Endothelial cell of umbilical vein (primary cell): ENCODE measurements at regions not wholly inside any gene's neighbourhood (a gene's known extent, or its start where the extent isn't known, plus 50 kb on each side); places are given as distances from the start of the nearest gene placed in this dataset.

Experiments
- BruUV-seq: library from RNA; stranded (reverse); fragments of 400-500 nt; replicated peaks from 2 replicates; lab custom pipeline; 2021; lab: Mats Ljungman, UMichigan
- CTCF ChIA-PET: fragments of 300-600, 350-600 bp; sonication (Branson Sonifier 250); formaldehyde crosslinking; loops from one replicate; lab custom pipeline; 2021; ENCODE audit warnings: antibody characterized with exemption, inconsistent platforms; lab: Charles Lee
- POLR2A ChIA-PET: fragments of 300-600, 350-600 bp; sonication (Branson Sonifier 250); formaldehyde crosslinking; loops from one replicate; lab custom pipeline; 2021; ENCODE audit warnings: antibody characterized with exemption, inconsistent platforms; lab: Charles Lee
- DNase-seq: peaks from one replicate; pipeline ENCODE4 v3.0.0-alpha.2; 2011; ENCODE audit warnings: low read depth, low spot score
- FAIRE-seq: peaks from 2 replicates; lab custom pipeline; 2011; peaks lifted over from hg19 to GRCh38; lab: Jason Lieb, UNC
- H2AFZ ChIP-seq: 2 replicates; pipeline ENCODE4 v1.6.0; 2012; ENCODE audit warnings: low read depth, low read length, control low read depth, inconsistent platforms
- H3K27ac ChIP-seq: 2 replicates; pipeline ENCODE4 v1.5.1; 2011; ENCODE audit warnings: low read depth, mild to moderate bottlenecking, control low read depth, low read length, moderate library complexity; ENCODE audit not compliant: insufficient read depth
- H3K27me3 ChIP-seq, 2 experiments: 2 replicates each; pipeline versions ENCODE4 v1.6.0 to v1.6.1; 2011; ENCODE audit warnings: low read length in 2 of 2, mixed read lengths in 1 of 2; ENCODE audit not compliant: control insufficient read depth in 2 of 2, insufficient read depth in 2 of 2
- H3K36me3 ChIP-seq, 2 experiments: 2 replicates in 1 of 2; 3 replicates in 1 of 2; pipeline ENCODE4 v1.5.1; 2011; ENCODE audit warnings: low read length in 2 of 2, mild to moderate bottlenecking in 1 of 2, moderate library complexity in 1 of 2; ENCODE audit not compliant: control insufficient read depth in 2 of 2, insufficient read depth in 2 of 2; ENCODE audit errors: extremely low read depth in 1 of 2
- H3K4me1 ChIP-seq: 3 replicates; pipeline ENCODE4 v1.5.1; 2011; ENCODE audit warnings: mild to moderate bottlenecking, low read length; ENCODE audit not compliant: control insufficient read depth, insufficient read depth; ENCODE audit errors: extremely low read depth
- H3K4me2 ChIP-seq: 2 replicates; pipeline ENCODE4 v1.6.1; 2011; ENCODE audit warnings: low read length, control low read depth, mixed read lengths; ENCODE audit not compliant: insufficient read depth
- H3K4me3 ChIP-seq, 3 experiments: fragments of 200-600 bp in 1 of 3; sonication (generic), shearing (Covaris generic) in 1 of 3; replicated peaks in 1 of 3; 2 replicates each; pipeline ENCODE4 v1.5.1; 2011 to 2016; ENCODE audit warnings: control low read depth in 3 of 3, low read length in 3 of 3, mild to moderate bottlenecking in 2 of 3, inconsistent platforms in 1 of 3, low read depth in 1 of 3, moderate library complexity in 1 of 3; ENCODE audit not compliant: insufficient read depth in 1 of 3
- H3K79me2 ChIP-seq: 2 replicates; pipeline ENCODE4 v1.6.0; 2012; ENCODE audit warnings: low read length, inconsistent platforms; ENCODE audit not compliant: control insufficient read depth, insufficient read depth
- H3K9ac ChIP-seq: replicated peaks from 2 replicates; pipeline ENCODE3; 2011; ENCODE audit warnings: low read length, control low read depth; ENCODE audit not compliant: insufficient read depth; ENCODE audit errors: extremely low read depth
- H3K9me1 ChIP-seq: replicated peaks from 3 replicates; pipeline ENCODE4 v1.6.0; 2011; ENCODE audit warnings: mild to moderate bottlenecking, low read length; ENCODE audit not compliant: control insufficient read depth, insufficient read depth; ENCODE audit errors: extremely low read depth
- H3K9me3 ChIP-seq: replicated peaks from 2 replicates; pipeline ENCODE4 v1.5.1; 2012; ENCODE audit warnings: low read length, inconsistent platforms; ENCODE audit not compliant: control insufficient read depth, insufficient read depth
- H4K20me1 ChIP-seq: replicated peaks from 2 replicates; pipeline ENCODE3; 2011; ENCODE audit warnings: mild to moderate bottlenecking, low read length; ENCODE audit not compliant: control insufficient read depth, insufficient read depth; ENCODE audit errors: extremely low read depth
- EZH2 ChIP-seq: IDR thresholded peaks from 2 replicates; pipeline ENCODE4 v1.6.1; 2012; ENCODE audit warnings: borderline replicate concordance, low read depth, mild to moderate bottlenecking, moderate library complexity, low read length, inconsistent platforms; ENCODE audit not compliant: severe bottlenecking
- FOS ChIP-seq: IDR thresholded peaks from 2 replicates; pipeline ENCODE4 v1.6.1; 2011; ENCODE audit warnings: mild to moderate bottlenecking, low read length, moderate library complexity, borderline replicate concordance; ENCODE audit not compliant: insufficient read depth
- GATA2 ChIP-seq: IDR thresholded peaks from 2 replicates; pipeline ENCODE4 v1.7.0; 2011; ENCODE audit warnings: low read depth, mild to moderate bottlenecking, moderate library complexity, mixed read lengths, low read length; ENCODE audit not compliant: insufficient read length, insufficient read depth
- JUN ChIP-seq: IDR thresholded peaks from 2 replicates; pipeline ENCODE4 v1.6.1; 2011; ENCODE audit warnings: borderline replicate concordance, low read depth; ENCODE audit not compliant: insufficient read length, insufficient read depth
- MYC ChIP-seq: IDR thresholded peaks from one replicate; pipeline ENCODE4 v1.6.1; 2011; ENCODE audit warnings: mild to moderate bottlenecking, low read depth, low read length
- POLR2A ChIP-seq: IDR thresholded peaks from 2 replicates; pipeline ENCODE4 v1.6.1; 2012; ENCODE audit warnings: low read depth, mild to moderate bottlenecking, control low read depth, low read length
- POLR2AphosphoS5 ChIP-seq: IDR thresholded peaks from 2 replicates; pipeline ENCODE4 v1.6.1; 2012; ENCODE audit warnings: low read depth, mild to moderate bottlenecking, control low read depth, low read length, moderate library complexity; ENCODE audit not compliant: insufficient read depth
- dilution Hi-C: fragments of 300-500 bp; cut with MboI; formaldehyde crosslinking; loops from one replicate; pipeline ENCODE4 v1.15.0; 2019; ENCODE audit warnings: low sequenced_read_pairs; ENCODE audit not compliant: extremely low pct_ligation_motif_present
- intact Hi-C: fragments of 100-400 bp; cut with micrococcal nuclease; formaldehyde crosslinking; loops from one replicate; pipeline ENCODE4 v1.10.0; 2022
- TF ChIP-seq, protein P1 (sequence below), 2 donors: IDR thresholded peaks; 1 replicate in 1 of 2; 2 replicates in 1 of 2; pipeline ENCODE4 v1.5.1; 2011; ENCODE audit warnings: low read length in 2 of 2, mild to moderate bottlenecking in 2 of 2, moderate library complexity in 2 of 2, control low read depth in 1 of 2, inconsistent platforms in 1 of 2, low read depth in 1 of 2; ENCODE audit not compliant: insufficient read depth in 1 of 2; ENCODE audit errors: extremely low read depth in 1 of 2
- TF ChIP-seq, protein P2 (sequence below): IDR thresholded peaks from 2 replicates; pipeline ENCODE4 v1.6.1; 2011; ENCODE audit not compliant: insufficient read depth, insufficient read length

DNA sequence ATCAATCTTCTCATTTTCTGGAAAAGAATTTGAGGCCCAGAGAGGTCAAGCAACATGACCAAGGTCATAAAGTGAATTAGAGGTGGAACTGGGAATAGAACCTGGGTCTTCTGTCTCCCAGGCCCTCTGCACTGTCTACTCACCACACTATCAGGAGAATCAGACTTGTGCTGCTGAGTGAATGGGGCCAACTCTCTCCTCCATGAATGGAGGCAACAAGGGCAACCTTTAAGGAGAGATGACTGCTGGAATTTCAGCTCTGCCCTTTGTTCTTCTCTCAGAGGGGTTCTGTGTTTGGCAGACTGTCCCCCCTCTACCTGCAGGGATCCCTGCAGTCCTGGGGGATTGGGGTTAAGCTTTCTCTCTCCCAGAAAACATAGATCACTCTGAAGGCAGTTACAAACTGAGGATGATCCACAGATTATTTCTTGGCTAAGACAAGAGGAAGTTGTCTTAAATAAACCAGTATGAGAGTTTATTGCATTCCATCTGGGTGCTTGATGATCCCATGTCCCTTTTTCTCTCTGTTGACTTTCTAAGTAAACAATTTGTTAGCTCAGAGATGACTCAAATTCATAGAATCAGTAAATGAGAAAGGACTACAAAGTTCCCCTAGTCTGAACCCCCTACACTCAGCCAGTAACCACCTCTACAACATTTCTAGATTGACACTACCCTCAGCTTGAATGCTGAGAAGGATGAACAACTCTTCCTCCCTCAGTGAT is 99.0 kb upstream of the LIPC start:
- Histone ChIP-seq H2AFZ (peak overlapping the region; percentile 46), H3K9ac (peak overlapping the region; percentile 26), H3K4me3 (no peak overlapping the region), H3K79me2 (no peaks in the 10 kb centered on the region), H3K36me3 (no peaks in the 10 kb centered on the region), H3K9me3 (no peaks in the 10 kb centered on the region), H4K20me1 (no peaks in the 10 kb centered on the region), H3K27ac (peak overlapping the region; percentile 76), H3K27me3 (no peaks in the 10 kb centered on the region), H3K9me1 (no peaks in the 10 kb centered on the region), H3K4me2 (no peak overlapping the region), H3K4me1 (peaks cover 18% of the 10 kb centered on the region)
- CTCF ChIA-PET, result interaction anchor here (1.1 kb wide), 1 partner anchor 7 kb away, joined by 3 read pairs; no protein-coding TSS in a partner anchor
- FAIRE-seq (peak; percentile 55), DNase-seq (no peak)
- no TSS peak for BruUV-seq
- intact Hi-C loops (loop anchor here (1.0 kb wide), 1 partner anchor 416 kb away; the partner anchor contains the start of gene ADAM10), dilution Hi-C loops (no loop called here)
- TF ChIP-seq POLR2AphosphoS5, result no peak
- TF ChIP-seq MYC, result no peak
- TF ChIP-seq, protein P1, sequence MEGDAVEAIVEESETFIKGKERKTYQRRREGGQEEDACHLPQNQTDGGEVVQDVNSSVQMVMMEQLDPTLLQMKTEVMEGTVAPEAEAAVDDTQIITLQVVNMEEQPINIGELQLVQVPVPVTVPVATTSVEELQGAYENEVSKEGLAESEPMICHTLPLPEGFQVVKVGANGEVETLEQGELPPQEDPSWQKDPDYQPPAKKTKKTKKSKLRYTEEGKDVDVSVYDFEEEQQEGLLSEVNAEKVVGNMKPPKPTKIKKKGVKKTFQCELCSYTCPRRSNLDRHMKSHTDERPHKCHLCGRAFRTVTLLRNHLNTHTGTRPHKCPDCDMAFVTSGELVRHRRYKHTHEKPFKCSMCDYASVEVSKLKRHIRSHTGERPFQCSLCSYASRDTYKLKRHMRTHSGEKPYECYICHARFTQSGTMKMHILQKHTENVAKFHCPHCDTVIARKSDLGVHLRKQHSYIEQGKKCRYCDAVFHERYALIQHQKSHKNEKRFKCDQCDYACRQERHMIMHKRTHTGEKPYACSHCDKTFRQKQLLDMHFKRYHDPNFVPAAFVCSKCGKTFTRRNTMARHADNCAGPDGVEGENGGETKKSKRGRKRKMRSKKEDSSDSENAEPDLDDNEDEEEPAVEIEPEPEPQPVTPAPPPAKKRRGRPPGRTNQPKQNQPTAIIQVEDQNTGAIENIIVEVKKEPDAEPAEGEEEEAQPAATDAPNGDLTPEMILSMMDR (IDR thresholded peaks at IDR 0.05; ENCODE audit: extremely low read depth in 1 of 2, insufficient read depth in 1 of 2, low read depth in 1 of 2, low read length in 2 of 2), result no peak
- no peak for TF ChIP-seq GATA2
- no peak for TF ChIP-seq POLR2A
- TF ChIP-seq JUN, result no peak
- TF ChIP-seq FOS, result no peak
- TF ChIP-seq, protein P2, sequence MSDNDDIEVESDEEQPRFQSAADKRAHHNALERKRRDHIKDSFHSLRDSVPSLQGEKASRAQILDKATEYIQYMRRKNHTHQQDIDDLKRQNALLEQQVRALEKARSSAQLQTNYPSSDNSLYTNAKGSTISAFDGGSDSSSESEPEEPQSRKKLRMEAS, result no peak
- TF ChIP-seq EZH2, result no peak
- POLR2A ChIA-PET, result no interaction called here
